NCI-H82 treated with DMSO at 0.1 percent for 48 hours (cell line): ENCODE measurements at regions not wholly inside any gene's neighbourhood (a gene's known extent, or its start where the extent isn't known, plus 50 kb on each side); places are given as distances from the start of the nearest gene placed in this dataset.

Source experiments
- DNase-seq: peaks from one replicate; lab custom pipeline; 2025; ENCODE audit not compliant: unreplicated experiment; lab: John Stamatoyannopoulos, UW

DNA sequence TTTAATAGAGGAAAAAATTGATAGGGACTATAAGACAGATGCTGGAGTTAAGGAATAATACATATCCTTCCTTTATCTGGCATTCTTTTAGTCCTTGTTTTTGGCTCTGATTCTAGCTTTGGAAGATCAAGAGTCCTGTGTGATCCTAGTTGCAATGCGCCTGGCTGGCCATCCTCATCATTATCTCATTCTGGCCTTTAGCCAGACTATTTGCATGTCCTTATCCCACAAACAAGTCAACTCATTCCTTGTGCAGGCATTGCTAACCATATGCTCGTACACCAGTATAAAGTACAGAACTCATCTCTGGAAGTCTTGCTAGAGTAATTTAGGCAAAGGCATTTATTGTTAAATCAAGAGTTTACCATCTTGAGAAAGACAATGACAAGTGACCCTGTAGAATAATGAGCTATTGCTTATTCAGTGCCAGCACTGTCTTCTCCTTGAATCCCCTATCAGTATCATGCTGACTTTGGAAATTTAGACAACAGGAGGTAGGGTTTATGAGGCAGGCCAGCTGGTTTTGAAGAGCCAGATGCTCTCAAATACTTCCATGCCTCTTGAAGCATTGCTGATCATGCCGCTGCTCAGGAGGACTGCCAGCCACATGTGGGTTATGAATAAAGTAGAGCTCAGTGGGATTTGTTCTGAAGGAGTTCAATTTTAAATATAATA is 1730.3 kb upstream of the TENM3 start:
- peak; percentile 26 for DNase-seq

DNA sequence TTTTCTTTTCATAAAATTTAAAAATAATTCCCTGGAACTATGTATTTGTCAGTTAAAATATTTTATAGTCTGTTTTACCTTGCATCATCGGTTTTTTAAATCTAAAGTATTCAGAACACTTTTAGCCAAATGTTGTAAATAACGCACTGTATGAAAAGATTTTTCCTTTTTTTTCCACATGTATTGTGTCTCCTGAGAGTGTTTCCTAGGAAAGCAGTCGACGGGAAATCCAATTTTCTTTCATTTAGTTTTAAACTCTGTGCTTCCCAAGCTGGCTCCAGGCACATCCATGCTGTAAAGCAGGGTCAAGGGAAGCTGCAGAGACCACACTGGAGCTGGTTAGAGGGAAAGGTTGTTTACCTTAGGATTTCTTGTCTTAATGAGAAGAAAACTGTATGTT is 1724.3 kb upstream of the TENM3 start:
- DNase-seq = peak; percentile 5

DNA sequence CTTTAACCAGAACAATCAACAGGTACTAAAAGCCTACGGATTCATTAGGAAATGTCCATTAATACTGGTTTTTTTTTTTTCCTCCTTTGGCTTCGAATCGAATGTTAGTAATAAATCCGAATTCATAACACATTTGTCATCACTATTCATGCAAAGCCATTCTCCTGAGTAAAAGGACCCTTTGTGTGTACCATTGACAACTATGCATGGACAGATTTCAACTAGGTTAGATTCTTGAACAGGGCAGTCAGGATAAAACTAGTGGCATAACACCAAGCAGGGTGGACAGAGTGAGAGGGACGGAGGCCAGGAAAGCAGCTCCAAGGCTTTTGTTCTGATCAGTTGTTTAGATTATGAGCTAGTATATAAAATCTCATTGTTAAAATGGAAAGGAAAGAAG is 1722.0 kb upstream of the TENM3 start:
- no peak for DNase-seq

DNA sequence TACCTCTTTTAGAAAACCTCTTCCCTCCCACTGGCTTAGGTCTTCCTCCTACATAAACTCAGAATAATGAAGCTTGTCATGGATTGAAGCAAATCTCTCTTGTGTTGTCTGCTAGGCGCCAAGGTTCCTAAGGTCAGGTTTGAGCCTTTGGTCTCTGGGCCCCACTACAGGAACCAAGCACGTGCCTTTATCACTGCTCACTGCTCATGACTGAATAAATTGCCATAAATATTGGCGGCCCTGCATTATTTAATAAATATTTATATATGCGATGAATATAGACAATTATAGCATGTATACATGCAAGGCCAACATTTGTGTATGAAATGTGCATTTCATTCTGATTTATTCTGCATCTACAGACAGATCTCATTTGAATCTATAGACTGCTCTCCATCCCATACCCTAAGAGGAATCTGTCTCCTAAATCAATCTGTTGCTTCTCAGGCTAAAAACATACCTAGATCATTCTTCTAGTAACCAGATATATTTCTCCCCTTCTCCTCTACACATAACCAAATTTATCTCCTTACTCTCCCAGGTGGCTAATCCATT is 1717.6 kb upstream of the TENM3 start:
- DNase-seq = no peak

DNA sequence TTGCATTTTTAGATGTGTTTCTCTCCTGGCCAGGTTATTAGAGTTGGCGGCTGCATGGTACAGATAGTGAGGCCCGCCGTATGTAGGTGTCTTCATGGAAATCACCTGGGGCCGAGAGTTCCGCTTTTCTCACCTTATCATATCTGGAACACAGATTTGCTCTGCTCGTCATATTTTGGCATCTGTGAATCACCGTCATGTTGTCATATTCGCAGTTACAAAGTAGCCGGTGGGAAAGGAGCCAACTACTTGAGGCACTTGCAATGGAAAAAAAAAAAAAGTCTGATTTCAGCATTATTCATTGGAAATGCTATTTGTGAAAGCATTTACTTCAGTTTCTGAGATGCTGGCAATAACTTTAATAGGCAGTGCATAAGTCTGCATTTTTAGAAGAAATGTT is 1715.2 kb upstream of the TENM3 start:
- DNase-seq = no peak

DNA sequence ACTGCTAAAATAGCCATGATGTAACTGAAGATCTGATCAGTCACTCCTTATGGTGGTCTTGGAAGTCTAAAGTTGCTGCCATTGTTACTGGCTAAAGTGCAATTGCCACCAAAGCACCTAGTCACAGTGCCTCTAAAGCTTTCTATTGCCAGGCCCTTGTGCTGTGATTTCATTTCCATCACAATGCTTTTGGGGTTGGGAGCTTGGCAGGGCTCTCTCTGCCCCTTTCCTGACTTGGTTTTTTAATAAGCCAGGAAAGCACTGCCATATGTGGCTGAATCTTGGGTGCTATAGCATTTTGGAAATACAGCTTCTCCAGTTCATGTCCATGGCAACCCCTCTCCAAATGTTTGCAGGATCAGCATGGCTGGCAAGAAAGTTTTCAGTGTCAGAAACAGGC is 1712.4 kb upstream of the TENM3 start:
- no peak for DNase-seq

DNA sequence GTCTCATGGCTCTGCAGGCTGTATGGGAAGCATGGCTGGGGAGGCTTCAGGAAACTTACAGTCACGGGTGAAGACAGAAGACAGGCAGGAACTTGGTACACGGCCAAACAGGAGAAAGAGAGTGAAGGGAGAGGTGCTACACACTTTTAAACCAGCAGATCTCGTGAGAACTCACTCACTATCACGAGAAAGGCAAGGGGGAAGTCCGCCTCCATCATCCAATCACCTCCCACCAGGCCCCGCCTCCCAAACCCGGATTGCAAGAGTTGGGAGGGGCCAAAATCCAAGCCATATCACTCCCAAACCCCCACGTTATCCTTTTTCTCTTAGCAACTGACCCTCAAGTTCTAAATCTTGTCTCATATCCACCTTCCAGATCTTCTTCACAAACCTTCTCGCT is 1710.5 kb upstream of the TENM3 start:
- DNase-seq = no peak

DNA sequence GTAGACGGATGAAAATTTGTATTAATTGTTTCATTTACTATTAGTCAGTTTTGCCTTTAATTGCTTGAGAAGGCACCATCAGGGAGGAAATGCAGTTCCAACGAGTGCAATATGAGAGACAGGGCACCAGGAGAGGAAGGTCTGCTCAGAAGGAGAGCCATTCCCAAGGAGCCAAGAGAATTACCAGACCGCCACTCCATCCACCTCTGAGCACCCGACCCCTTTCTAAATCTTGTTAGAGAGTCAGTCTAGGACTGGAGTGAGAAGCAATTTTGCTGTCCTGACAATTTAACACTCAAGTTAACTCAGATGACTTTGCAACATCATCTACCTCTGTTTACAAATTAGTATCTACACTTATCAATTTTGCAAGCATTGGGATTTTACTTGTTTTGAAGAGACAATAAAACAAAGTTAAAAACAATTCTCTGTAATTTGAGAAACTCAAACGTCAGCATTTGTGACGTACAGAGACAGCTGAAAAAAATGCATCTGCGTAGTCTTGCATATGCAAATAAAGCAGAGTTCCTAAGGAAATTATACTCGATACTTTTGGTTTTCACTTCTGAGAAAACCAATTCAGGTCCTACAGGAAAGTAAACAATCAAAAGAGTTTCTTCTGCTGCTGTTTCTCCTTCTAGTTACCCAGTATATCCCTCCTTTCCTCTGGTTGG is 1704.7 kb upstream of the TENM3 start:
- peak; percentile 65 for DNase-seq

DNA sequence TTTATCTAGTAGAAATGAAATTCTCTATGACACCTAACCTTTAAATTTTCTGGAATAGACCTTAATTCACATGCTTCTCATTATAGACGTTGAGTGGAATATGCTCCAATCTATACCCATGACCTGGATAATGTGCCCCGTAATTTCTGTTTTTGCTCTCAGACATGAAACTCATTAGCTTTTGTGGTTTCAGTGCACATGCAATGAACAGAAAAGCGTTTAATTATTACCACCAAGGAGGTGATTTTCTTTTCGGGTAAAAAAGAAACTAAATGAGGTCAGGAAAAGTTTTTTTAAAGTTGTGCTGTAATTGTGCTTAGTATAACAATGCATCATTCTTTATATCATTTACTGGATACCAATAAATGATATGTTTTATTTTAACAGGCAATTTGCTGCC is 1703.9 kb upstream of the TENM3 start:
- no peak for DNase-seq

DNA sequence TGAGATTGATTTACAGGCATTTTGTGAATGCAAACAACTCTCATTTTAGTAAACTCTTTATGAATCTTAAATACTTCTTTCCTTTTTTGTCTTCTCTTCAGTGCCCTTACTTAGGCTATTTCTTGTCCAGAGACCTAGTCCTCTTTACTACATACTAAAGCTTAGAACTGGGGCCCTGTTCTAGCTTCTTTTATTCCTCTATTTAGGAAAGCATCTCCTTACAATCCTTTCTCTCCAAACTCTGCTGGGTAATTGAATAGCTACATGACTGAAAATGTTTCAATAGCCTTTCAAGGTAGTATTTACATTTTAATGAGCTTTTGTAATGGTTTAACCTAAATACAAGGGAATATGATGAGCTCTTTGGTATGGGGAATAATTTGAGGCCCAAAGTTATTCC is 1701.5 kb upstream of the TENM3 start:
- no peak for DNase-seq

DNA sequence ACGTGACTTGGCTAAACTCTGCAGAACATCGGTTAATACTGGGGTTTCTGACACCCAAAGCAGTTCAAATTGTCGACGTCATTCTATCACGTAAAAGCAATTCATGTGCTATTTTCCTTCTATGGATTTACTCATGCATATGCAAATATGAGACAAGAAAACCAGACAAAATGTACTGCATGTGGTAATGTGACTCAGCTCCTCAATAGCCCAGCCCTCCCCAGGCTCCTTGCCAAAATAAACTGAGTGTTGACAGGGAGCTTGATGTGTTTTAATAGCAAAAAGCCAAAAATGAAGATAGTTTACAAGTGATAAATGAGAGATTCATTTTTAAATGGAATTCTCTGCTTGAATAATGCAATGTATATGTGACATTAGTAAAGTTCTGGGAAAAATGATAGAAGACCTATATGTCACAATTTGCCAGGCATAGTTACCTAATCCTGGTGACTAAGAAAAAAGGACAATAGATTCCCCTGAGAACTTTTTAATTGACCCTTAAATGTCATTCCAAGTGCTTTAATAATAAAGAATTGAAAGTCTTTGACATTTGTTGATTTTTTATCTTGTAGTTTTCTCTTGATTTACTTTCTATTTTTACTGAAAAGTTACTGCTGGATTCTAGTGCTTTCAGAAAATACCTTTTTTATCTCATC is 1700.6 kb upstream of the TENM3 start:
- no peak for DNase-seq

DNA sequence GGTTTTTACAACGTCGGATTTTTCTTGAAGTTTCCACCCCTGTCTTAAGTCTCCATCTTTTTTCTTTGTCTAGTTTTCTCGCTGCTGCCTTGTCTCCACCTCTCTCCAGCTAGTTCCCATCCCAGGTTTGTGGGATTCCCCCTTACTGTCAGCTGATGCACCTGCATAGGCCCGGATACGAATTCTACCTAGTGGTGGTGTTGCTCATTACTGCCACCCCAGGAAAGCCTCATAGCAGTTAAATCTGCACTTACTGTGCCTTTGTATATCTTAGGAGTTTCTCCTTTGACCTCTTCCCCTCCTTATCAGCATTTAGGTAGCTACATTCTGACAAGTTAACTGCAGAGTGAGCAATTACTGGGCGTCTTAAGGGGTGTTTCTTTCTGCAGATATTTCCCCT is 1693.1 kb upstream of the TENM3 start:
- no peak for DNase-seq

DNA sequence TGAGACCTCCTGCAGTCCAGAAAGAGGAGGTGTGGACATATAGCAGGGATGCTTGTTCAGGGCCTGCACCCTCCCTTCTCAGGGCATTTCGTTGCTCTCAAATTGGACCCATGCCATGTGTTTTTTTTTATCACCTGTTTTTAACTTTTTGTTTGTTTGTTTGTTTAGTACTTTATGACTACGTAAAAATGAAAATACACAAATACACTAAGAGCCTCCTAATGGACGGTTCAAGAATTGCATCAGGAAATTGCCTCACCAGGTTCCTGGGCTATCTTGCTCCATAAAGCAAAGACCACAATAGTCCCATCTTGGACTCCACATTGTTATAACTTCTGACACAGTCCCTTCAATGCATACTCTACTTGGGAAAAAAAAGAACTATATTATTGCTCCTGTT is 1685.9 kb upstream of the TENM3 start:
- DNase-seq = no peak

DNA sequence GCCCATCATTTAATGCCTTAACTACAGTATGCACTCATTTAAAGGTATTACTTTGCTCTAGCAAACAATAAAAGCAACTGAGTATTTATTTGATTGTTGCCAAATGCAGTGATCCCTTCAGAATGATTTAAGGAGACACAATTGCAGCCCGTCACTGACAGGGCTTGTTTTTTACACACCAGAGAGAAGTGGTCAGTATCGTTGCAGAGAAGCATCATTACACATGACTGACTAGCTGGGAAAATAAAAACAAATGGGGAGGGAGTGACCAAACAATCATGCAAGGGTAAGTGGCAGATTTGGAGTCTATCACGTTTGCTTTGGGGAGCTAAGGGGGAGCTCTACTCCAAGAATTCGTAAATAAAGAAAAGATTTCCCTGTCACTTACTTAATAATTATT is 1685.3 kb upstream of the TENM3 start:
- DNase-seq = no peak

DNA sequence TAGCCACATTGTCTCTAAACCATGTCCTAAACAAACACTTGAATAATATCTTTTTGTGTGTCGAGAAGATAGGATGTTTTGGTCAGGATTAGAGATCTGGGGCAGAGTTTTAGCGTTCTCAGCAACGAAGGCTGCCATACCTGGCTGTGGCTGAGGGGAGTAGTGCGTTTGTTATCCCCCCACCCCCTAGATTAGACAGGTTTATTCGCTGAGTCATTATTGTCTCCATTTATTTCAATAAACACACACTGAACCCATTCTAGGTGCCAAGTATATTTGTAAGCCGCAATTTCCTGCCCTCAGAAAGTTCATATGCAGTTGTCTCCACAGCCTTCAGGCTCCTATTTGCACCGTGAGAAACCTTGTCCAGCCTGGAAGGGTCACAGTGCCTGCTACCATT is 1684.8 kb upstream of the TENM3 start:
- no peak for DNase-seq

DNA sequence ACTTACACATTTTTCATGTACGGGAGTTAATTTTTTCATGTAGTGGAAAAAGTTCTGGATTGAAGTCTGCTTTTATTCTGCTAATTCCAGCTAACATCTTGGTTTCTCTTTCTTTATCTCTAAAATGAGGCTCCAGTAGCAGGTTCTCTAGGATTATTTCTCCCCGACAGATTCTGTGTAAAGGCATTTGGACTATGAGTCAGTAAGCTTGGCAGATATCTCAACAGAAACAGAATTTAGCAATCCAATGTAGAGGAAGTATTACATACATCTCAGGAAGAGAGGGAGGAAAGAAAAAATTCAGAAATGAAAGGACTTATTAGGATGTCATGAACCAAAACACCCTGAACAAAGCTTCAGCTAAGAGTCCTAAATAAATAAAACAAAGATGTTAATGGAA is 1682.3 kb upstream of the TENM3 start:
- DNase-seq = no peak

DNA sequence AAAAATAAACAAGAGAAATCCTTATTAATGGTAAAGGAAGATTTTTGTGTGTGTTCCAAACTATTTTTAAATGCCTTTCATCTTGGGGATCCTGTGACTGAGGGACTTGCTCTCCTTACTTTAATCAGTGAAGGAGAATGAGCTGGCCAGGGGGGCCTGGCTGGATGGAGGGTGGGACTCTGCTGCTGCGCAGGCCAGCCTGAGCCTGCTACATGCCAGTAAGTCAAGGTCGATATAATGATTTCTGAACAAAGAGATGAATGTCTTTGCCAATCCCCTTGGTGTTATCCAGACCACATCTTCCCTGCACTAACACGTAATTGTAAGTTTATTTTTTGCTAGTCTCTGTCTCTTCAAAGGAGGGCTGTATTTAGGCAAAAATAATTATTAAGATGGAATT is 1679.2 kb upstream of the TENM3 start:
- no peak for DNase-seq

DNA sequence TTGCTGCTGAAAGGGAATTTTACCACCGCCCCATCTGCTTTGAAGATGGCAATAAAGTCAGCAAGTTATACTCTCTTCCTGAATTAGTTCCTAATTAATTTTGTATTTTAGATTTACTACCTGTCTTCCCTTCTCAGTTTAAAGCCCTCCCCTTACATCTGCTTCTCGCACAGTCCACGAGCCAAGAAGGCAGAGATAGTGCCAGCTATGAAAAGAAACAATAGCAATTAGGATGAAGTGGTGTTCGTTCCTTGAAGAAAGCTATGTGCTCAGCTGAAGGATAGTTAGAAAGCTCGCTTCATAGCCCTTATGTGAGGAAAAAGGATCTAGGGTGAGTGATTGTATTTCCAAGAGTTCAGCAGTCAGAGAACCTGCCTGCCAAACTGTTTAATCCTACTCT is 1678.8 kb upstream of the TENM3 start:
- no peak for DNase-seq

DNA sequence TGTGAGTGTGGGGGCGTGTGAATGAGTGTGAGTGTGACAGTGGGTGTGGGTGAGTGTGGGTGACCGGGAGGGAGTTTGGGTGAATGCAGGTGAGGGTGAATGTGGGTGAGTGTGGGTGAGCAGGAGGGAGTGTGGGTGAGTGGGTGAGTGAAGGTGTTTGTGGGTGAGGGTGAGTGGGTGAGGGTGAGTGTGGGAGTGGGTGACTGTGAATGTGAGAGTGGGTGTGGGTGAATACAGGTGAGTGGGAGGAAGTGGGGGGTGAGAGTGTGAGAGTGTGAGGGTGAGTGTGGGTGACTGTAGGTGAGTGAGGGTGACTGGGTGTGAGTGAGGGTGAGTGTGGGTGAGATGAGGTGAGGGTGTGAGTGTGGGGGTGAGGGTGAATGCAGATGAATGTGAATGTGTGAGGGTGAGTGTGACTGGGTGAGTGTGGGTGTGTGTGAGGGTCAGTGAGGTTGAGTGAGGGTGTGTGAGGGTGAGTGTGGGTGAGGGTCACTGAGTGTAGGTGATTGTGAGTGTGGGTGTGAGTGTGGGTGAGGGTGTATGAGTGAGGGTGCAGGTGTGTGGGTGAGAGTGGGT is 1677.3 kb upstream of the TENM3 start:
- DNase-seq = no peak

DNA sequence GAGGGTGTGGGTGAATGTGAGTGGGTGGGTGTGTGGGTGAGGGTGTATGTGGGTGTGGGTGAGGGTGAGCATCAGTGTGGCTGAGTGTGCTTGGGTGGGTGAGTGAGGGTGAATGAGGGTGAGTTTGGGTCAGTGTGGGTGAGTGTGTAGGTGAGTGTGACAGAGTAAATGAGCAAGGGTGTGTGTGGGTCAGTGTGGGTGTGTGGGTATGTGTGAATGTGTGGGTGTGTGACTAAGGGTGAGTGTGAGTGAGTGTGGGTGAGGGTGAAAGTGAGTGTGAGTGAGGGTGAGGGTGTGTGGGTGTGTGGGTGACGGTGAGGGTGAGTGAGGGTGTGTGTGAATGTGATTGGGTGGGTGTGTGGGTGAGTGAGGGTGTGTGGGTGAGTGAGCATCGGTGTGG is 1676.7 kb upstream of the TENM3 start:
- no peak for DNase-seq

DNA sequence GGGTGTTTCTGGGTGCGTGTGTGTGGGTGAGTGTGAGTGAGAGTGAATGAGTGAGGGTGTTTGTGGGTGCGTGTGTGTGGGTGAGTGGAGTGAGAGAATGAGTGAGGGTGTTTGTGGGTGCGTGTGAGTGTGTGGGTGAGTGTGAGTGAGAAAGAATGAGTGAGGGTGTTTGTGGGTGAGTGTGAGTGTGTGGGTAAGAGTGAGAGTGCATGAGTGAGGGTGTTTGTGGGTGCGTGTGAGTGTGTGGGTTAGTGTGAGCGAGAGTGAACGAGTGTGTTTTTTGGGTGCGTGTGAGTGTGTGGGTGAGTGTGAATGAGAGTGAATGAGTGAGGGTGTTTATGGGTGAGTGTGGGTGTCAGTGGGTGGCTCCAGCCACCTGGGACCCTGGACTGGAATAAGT is 1676.1 kb upstream of the TENM3 start:
- DNase-seq = no peak

DNA sequence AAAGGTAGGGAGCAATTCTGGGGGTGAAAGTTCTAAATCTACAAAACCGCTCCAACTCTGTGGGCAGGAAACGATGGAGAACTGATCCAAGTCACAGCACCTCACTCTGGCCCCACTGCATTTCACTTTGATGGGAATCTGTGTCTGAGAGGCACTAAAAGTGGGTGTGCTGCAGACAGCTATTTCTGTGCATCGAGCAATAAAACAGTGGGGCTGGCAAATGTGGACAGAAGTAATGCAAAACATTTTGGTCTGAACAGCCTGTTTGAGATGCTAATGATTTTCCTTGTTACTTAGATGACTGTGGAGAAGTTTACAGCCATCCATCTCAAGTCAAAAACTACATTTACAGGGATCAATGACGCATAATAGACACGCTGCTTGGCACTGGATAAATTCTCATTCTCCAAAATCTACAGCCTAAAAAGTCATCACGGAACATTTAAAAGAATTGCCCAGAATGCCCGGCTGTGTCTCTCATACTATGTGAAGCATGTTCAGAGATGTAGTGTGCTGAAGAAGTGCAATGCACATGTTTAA is 1671.6 kb upstream of the TENM3 start:
- DNase-seq = no peak
